Ascending aorta (tissue), 2 donors: ENCODE measurements at regions not wholly inside any gene's neighbourhood (a gene's known extent, or its start where the extent isn't known, plus 50 kb on each side); places are given as distances from the start of the nearest gene placed in this dataset.

ENCODE experiments used
- DNase-seq, 2 donors: peaks; one replicate each; pipeline ENCODE4 v3.0.0-alpha.2; 2019; ENCODE audit warnings: low spot score in 2 of 2
- H3K27ac ChIP-seq, 2 donors: fragments of 200-600 bp; sonication (generic); one replicate each; pipeline ENCODE4 v1.5.1; 2016 to 2017; ENCODE audit warnings: mild to moderate bottlenecking in 1 of 2
- H3K27me3 ChIP-seq: fragments of 200-600 bp; sonication (generic); one replicate; pipeline ENCODE4 v1.5.1; 2017
- H3K36me3 ChIP-seq, 2 donors: fragments of 200-600 bp; sonication (generic); one replicate each; pipeline ENCODE4 v1.5.1; 2016
- H3K4me1 ChIP-seq, 2 donors: fragments of 200-600 bp; sonication (generic); one replicate each; pipeline ENCODE4 v1.5.1; 2016 to 2017; ENCODE audit warnings: mild to moderate bottlenecking in 1 of 2
- H3K4me3 ChIP-seq, 2 donors: fragments of 200-600 bp; sonication (generic); one replicate each; pipeline ENCODE4 v1.5.1; 2016 to 2017; ENCODE audit warnings: mild to moderate bottlenecking in 1 of 2
- H3K9me3 ChIP-seq, 2 donors: fragments of 200-600 bp; sonication (generic); one replicate each; pipeline ENCODE4 v1.5.1; 2016
- CTCF ChIP-seq, 3 experiments: fragments of 200-600 bp in 2 of 3; fragments of 450-650 bp in 1 of 3; sonication (generic) in 2 of 3; IDR thresholded peaks; one replicate each; pipeline ENCODE4 v1.5.1; 2016 to 2019; ENCODE audit warnings: antibody characterized with exemption in 3 of 3, mild to moderate bottlenecking in 1 of 3, moderate library complexity in 1 of 3
- intact Hi-C: fragments of 100-400 bp; cut with DNase I; formaldehyde crosslinking; loops from one replicate; pipeline ENCODE4 v1.15.1; 2023

- no peak overlapping the region for H3K4me3 ChIP-seq
- no peaks in the 10 kb centered on the region for H3K27me3 ChIP-seq
- intact Hi-C loops = no loop called here
- H3K9me3 ChIP-seq = no peaks in the 10 kb centered on the region
- peaks cover 48 to 65% of the 10 kb centered on the region in 2 donors for H3K36me3 ChIP-seq
- peaks cover 25 to 54% of the 10 kb centered on the region in 2 donors for H3K4me1 ChIP-seq
- no peak for TF ChIP-seq CTCF (IDR thresholded peaks at IDR 0.05)
- DNase-seq = no peak
- peak overlapping the region; percentile 92 to 95 for H3K27ac ChIP-seq
Measured at GRCh38 chr9:745761-746380, 95.6 kb upstream of the DMRT1 start.

- H3K4me1 ChIP-seq = peaks cover 34 to 62% of the 10 kb centered on the region in 2 donors
- no peaks in the 10 kb centered on the region for H3K9me3 ChIP-seq
- TF ChIP-seq CTCF (IDR thresholded peaks at IDR 0.05) = no peak
- no peak for DNase-seq
- peak overlapping the region; percentile 92 to 95 for H3K27ac ChIP-seq
- intact Hi-C loops = no loop called here
- peaks cover 38 to 56% of the 10 kb centered on the region in 2 donors for H3K36me3 ChIP-seq
- no peak overlapping the region for H3K4me3 ChIP-seq
- no peaks in the 10 kb centered on the region for H3K27me3 ChIP-seq
Measured at GRCh38 chr9:746661-747434, 94.6 kb upstream of the DMRT1 start.

- intact Hi-C loops = no loop called here
- Histone ChIP-seq H3K27ac (peak overlapping the region; percentile 92 to 95), H3K36me3 (peaks cover 31 to 48% of the 10 kb centered on the region in 2 donors)
Measured at GRCh38 chr9:747567-747966, 93.9 kb upstream of the DMRT1 start.

GRCh38 chr9:748861-749497, 92.5 kb upstream of the DMRT1 start:
- no peaks in the 10 kb centered on the region for H3K27me3 ChIP-seq
- H3K27ac ChIP-seq = peak overlapping the region; percentile 92 to 95
- H3K4me3 ChIP-seq = no peak overlapping the region
- DNase-seq = no peak
- no peaks in the 10 kb centered on the region for H3K9me3 ChIP-seq
- peaks cover 35 to 57% of the 10 kb centered on the region in 2 donors for H3K4me1 ChIP-seq
- intact Hi-C loops = no loop called here
- TF ChIP-seq CTCF (IDR thresholded peaks at IDR 0.05) = no peak
- H3K36me3 ChIP-seq = peaks cover 26 to 38% of the 10 kb centered on the region in 2 donors

More at GRCh38 chr9:747567-747966, 93.9 kb upstream of the DMRT1 start:
- H3K27me3 ChIP-seq = no peaks in the 10 kb centered on the region
- peaks cover 35 to 65% of the 10 kb centered on the region in 2 donors for H3K4me1 ChIP-seq
- TF ChIP-seq CTCF (IDR thresholded peaks at IDR 0.05) = no peak
- no peak overlapping the region for H3K4me3 ChIP-seq
- DNase-seq = no peak
- H3K9me3 ChIP-seq = no peaks in the 10 kb centered on the region

- H3K4me3 ChIP-seq = no peak overlapping the region
- H3K36me3 ChIP-seq = peaks cover 22 to 31% of the 10 kb centered on the region in 2 donors
- no peak for DNase-seq
- no peaks in the 10 kb centered on the region for H3K27me3 ChIP-seq
- no peak for TF ChIP-seq CTCF (IDR thresholded peaks at IDR 0.05)
- peaks cover 33 to 53% of the 10 kb centered on the region in 2 donors for H3K4me1 ChIP-seq
- peak overlapping the region; percentile 92 to 95 for H3K27ac ChIP-seq
- H3K9me3 ChIP-seq = no peaks in the 10 kb centered on the region
- intact Hi-C loops = loop anchor here (5.0 kb wide), 1 partner anchor 1268 kb away; the partner anchor contains the start of gene SMARCA2
Measured at GRCh38 chr9:749716-750115, 91.8 kb upstream of the DMRT1 start.
